GM23338 (cell line): ENCODE measurements at regions not wholly inside any gene's neighbourhood (a gene's known extent, or its start where the extent isn't known, plus 50 kb on each side); places are given as distances from the start of the nearest gene placed in this dataset.

Experiments
- CREB1 ChIP-seq: fragments of 250-450 bp; sonication (Bioruptor Pico); IDR thresholded peaks from 2 replicates; pipeline ENCODE4 v1.5.0; 2020; ENCODE audit warnings: low read depth, mild to moderate bottlenecking, moderate library complexity
- EZH2 ChIP-seq: fragments of 200-600 bp; sonication (generic); IDR thresholded peaks from one replicate; pipeline ENCODE4 v1.8.0; 2017; ENCODE audit warnings: antibody characterized with exemption, mild to moderate bottlenecking, low read depth; ENCODE audit not compliant: unreplicated experiment
- EZH2phosphoT487 ChIP-seq: fragments of 200-600 bp; sonication (generic); IDR thresholded peaks from one replicate; pipeline ENCODE4 v1.8.1; 2018; ENCODE audit warnings: antibody characterized with exemption; ENCODE audit not compliant: unreplicated experiment
- JUNB ChIP-seq: IDR thresholded peaks from one replicate; pipeline ENCODE4 v1.6.1; 2016; ENCODE audit warnings: antibody characterized with exemption; ENCODE audit not compliant: unreplicated experiment
- POLR2AphosphoS5 ChIP-seq: IDR thresholded peaks from 2 replicates; pipeline ENCODE4 v1.6.1; 2016; ENCODE audit warnings: antibody characterized with exemption, low read depth
- REST ChIP-seq: IDR thresholded peaks from one replicate; pipeline ENCODE4 v1.6.1; 2018; ENCODE audit warnings: antibody characterized with exemption; ENCODE audit not compliant: unreplicated experiment
- ZNF114 ChIP-seq: fragments of 250-450 bp; sonication (Bioruptor Pico); IDR thresholded peaks from 2 replicates; pipeline ENCODE4 v1.5.0; 2020; ENCODE audit warnings: mild to moderate bottlenecking, moderate library complexity
- ZNF331 ChIP-seq: fragments of 250-450 bp; sonication (Bioruptor Pico); IDR thresholded peaks from 2 replicates; pipeline ENCODE4 v1.5.0; 2020; ENCODE audit warnings: low read depth, mild to moderate bottlenecking, moderate library complexity
- TF ChIP-seq, protein P1 (sequence below): fragments of 250-450 bp; sonication (Bioruptor Pico); IDR thresholded peaks from 2 replicates; pipeline ENCODE4 v1.5.0; 2020; ENCODE audit warnings: mild to moderate bottlenecking, moderate library complexity
- TF ChIP-seq, protein P2 (sequence below): IDR thresholded peaks from 2 replicates; pipeline ENCODE4 v1.6.1; 2016; ENCODE audit warnings: antibody characterized with exemption

DNA sequence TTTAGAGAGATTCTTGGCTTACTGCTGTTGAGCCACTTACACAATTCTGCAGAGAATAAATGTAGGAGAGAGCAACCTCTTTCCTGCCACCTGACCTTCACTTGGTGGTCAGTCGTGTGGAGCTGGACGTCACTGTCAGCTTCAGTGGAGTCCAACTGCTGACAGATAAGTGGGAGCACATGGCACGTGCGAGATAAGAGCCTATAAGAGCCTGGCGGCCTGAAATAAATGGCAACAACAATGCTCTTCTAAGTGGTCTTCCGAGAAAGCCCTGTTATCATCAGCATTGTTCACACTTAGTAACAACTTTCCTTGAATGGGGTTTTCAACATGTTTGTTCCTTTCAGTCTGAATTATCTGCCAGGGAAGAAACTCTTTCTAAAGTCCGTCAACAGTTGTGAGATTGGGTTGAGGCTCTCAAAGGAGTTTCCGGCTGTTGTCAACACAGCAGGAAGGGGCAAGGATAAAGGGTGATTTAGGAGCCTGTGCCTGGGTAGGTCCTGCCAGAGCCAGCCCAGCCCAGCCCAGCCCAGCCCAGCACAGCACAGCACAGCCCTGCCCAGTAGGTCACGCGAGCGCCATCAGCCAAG is 57.2 kb upstream of the RUNX1 start (continued):
- TF ChIP-seq, protein P1, sequence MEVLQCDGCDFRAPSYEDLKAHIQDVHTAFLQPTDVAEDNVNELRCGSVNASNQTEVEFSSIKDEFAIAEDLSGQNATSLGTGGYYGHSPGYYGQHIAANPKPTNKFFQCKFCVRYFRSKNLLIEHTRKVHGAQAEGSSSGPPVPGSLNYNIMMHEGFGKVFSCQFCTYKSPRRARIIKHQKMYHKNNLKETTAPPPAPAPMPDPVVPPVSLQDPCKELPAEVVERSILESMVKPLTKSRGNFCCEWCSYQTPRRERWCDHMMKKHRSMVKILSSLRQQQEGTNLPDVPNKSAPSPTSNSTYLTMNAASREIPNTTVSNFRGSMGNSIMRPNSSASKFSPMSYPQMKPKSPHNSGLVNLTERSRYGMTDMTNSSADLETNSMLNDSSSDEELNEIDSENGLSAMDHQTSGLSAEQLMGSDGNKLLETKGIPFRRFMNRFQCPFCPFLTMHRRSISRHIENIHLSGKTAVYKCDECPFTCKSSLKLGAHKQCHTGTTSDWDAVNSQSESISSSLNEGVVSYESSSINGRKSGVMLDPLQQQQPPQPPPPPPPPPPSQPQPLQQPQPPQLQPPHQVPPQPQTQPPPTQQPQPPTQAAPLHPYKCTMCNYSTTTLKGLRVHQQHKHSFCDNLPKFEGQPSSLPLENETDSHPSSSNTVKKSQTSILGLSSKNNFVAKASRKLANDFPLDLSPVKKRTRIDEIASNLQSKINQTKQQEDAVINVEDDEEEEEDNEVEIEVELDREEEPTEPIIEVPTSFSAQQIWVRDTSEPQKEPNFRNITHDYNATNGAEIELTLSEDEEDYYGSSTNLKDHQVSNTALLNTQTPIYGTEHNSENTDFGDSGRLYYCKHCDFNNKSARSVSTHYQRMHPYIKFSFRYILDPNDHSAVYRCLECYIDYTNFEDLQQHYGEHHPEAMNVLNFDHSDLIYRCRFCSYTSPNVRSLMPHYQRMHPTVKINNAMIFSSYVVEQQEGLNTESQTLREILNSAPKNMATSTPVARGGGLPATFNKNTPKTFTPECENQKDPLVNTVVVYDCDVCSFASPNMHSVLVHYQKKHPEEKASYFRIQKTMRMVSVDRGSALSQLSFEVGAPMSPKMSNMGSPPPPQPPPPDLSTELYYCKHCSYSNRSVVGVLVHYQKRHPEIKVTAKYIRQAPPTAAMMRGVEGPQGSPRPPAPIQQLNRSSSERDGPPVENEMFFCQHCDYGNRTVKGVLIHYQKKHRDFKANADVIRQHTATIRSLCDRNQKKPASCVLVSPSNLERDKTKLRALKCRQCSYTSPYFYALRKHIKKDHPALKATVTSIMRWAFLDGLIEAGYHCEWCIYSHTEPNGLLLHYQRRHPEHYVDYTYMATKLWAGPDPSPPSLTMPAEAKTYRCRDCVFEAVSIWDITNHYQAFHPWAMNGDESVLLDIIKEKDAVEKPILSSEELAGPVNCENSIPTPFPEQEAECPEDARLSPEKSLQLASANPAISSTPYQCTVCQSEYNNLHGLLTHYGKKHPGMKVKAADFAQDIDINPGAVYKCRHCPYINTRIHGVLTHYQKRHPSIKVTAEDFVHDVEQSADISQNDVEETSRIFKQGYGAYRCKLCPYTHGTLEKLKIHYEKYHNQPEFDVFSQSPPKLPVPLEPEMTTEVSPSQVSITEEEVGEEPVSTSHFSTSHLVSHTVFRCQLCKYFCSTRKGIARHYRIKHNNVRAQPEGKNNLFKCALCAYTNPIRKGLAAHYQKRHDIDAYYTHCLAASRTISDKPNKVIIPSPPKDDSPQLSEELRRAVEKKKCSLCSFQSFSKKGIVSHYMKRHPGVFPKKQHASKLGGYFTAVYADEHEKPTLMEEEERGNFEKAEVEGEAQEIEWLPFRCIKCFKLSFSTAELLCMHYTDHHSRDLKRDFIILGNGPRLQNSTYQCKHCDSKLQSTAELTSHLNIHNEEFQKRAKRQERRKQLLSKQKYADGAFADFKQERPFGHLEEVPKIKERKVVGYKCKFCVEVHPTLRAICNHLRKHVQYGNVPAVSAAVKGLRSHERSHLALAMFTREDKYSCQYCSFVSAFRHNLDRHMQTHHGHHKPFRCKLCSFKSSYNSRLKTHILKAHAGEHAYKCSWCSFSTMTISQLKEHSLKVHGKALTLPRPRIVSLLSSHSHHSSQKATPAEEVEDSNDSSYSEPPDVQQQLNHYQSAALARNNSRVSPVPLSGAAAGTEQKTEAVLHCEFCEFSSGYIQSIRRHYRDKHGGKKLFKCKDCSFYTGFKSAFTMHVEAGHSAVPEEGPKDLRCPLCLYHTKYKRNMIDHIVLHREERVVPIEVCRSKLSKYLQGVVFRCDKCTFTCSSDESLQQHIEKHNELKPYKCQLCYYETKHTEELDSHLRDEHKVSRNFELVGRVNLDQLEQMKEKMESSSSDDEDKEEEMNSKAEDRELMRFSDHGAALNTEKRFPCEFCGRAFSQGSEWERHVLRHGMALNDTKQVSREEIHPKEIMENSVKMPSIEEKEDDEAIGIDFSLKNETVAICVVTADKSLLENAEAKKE (CRISPR knock-in tag): no peak
- TF ChIP-seq, protein P2, sequence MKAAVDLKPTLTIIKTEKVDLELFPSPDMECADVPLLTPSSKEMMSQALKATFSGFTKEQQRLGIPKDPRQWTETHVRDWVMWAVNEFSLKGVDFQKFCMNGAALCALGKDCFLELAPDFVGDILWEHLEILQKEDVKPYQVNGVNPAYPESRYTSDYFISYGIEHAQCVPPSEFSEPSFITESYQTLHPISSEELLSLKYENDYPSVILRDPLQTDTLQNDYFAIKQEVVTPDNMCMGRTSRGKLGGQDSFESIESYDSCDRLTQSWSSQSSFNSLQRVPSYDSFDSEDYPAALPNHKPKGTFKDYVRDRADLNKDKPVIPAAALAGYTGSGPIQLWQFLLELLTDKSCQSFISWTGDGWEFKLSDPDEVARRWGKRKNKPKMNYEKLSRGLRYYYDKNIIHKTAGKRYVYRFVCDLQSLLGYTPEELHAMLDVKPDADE: no peak
- TF ChIP-seq POLR2AphosphoS5 (no peak), ZNF114 (no peak), EZH2phosphoT487 (no peak), EZH2 (no peak), ZNF331 (no peak), REST (no peak), CREB1 (CRISPR knock-in tag) (no peak), JUNB (no peak)
